Stromal cell of bone marrow (primary cell): ENCODE measurements at regions not wholly inside any gene's neighbourhood (a gene's known extent, or its start where the extent isn't known, plus 50 kb on each side); places are given as distances from the start of the nearest gene placed in this dataset.

ENCODE experiments used
- DNase-seq: peaks from one replicate; pipeline ENCODE4 v3.0.0-alpha.2; 2012; ENCODE audit warnings: low read depth

DNA sequence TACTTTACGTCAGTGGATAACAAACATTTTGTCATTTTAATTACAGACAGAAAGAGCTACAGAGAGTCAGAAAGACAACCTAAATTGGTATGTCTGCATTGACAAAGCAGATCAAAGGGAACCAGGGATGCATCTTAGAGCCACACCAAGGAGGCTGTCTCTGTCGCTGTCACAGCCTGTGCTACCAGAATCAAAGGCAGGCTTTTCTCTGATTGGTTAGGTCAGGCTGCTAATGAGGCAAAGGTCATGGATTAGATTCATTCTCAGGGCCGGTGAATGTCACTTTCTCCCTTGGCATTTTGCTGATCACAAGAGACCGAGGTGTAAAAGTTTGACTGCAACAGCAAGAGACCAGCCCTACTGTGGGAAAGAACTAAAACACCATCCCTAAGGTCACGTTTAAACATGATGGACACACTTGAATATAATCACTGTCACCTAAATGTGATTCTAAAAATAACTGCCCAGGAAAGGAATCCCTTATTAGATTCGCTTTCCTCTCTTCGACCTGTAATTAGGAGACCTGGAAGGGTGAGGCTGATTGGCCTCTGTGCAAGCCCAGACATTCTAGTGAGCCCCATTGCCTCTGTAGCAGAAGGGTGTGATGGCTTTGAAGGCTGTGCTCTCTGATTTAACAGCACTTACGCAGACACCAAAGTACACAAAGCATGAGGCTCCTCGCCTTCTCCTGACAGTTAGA is 314.4 kb upstream of the NBEA start:
- no peak for DNase-seq

DNA sequence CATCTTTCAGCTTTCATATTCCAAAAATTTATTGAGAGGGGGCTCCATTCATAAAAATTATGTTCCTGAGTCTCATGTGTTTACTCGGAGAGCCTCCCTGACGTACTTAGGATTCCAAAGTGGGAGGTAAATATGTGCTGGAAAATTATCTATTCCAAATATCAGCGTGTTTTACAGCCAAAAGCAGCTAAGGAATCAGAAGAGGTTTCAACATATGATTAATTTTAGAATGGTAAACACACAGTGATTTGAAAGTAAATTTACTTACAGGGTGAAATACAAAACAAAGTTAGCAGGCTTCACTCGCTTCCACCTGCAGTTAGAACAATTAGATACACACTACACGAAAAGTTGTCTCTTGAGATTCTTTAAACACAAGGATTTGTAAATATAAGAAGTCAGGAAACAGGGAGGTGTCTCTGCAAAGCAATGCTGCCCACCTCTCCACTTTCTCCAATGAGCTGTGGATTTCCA is 313.8 kb upstream of the NBEA start:
- DNase-seq, result no peak

DNA sequence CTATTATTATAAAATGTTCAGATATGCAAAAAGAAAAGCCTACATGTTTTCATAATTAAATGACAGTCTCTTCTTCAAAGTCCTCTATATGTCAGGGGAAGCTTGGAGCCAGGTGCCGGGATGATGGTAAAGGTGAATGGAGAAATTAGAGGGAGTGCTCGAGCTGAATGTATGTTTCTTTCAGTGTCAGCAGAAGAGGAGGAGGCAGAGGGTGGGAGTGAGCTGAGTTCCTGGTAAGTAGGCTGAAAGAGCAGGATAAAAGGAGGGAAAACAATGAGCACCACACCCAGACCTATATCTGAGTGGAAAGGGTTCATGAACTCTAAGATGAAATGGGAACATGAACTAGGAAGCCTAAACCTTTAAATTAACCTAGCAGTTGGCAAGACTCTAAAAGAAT is 307.6 kb upstream of the NBEA start:
- DNase-seq, result no peak

- DNase-seq, result no peak
These were observed 304.9 kb upstream of the NBEA start for GRCh38 chr13:34637138-34637537.

- DNase-seq, result no peak
These were observed 304.4 kb upstream of the NBEA start for GRCh38 chr13:34637636-34638035.

- no peak for DNase-seq
These were observed 303.2 kb upstream of the NBEA start for GRCh38 chr13:34638897-34639296.

GRCh38 chr13:34640179-34640992 is 301.7 kb upstream of the NBEA start:
- DNase-seq, result no peak

- DNase-seq, result no peak
These were observed 301.1 kb upstream of the NBEA start for GRCh38 chr13:34640993-34641330.

GRCh38 chr13:34647379-34648150 is 294.5 kb upstream of the NBEA start:
- DNase-seq, result no peak

GRCh38 chr13:34654203-34654602 is 287.9 kb upstream of the NBEA start:
- no peak for DNase-seq

DNA sequence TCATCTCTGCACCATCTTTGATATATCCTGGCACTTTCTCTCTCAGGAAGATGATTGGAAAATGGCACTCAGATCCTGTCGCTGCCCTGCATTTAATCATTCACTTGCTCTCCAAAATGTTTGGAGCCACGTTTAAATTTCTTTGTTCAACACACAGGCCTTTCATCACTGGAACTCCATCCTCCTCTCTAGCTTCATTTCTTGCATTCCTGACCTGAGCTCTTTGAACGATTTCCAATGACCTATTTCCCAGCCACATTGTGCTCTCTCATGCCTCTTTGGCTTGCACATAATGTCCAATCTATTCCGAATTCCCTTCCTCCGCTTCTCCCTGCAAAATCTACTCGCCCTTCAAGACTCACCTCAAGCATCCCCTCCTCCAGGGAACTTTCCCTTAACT is 287.4 kb upstream of the NBEA start:
- DNase-seq, result no peak

GRCh38 chr13:34655554-34655953 is 286.5 kb upstream of the NBEA start:
- DNase-seq, result no peak

- DNase-seq, result no peak
These were observed 284.4 kb upstream of the NBEA start for GRCh38 chr13:34657716-34658115.

GRCh38 chr13:34667286-34668218 is 274.5 kb upstream of the NBEA start:
- no peak for DNase-seq

GRCh38 chr13:34671137-34671536 is 270.9 kb upstream of the NBEA start:
- no peak for DNase-seq

DNA sequence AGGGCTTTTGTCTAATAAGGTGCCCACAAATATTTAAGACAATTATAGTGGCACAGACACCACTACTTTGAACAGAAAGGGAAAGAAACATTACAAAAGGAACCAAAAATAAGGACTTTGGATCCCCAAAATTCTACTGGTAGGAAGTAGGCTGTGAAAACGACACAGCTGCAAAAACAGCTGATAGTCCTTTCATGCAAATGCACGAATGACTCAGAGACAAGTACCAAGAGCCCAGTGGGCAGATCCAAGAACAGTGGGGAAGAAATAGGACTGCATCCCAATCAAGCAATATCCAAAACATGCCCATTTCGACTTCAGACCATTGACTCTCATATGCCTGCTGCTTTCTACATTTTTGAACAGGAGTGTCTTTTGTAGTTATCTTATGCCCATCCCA is 269.4 kb upstream of the NBEA start:
- DNase-seq, result no peak

GRCh38 chr13:34675626-34676025 is 266.4 kb upstream of the NBEA start:
- DNase-seq, result no peak

- DNase-seq, result no peak
These were observed 263.9 kb upstream of the NBEA start for GRCh38 chr13:34678154-34678553.

- no peak for DNase-seq
These were observed 260.6 kb upstream of the NBEA start for GRCh38 chr13:34681405-34681955.

- DNase-seq, result no peak
These were observed 247.0 kb upstream of the NBEA start for GRCh38 chr13:34695063-34695462.

GRCh38 chr13:34696296-34696695 is 245.8 kb upstream of the NBEA start:
- no peak for DNase-seq
